ENCODE measurements at regions not wholly inside any gene's neighbourhood (a gene's known extent, or its start where the extent isn't known, plus 50 kb on each side); places are given as distances from the start of the nearest gene placed in this dataset.

- TF ChIP-seq, protein P1, sequence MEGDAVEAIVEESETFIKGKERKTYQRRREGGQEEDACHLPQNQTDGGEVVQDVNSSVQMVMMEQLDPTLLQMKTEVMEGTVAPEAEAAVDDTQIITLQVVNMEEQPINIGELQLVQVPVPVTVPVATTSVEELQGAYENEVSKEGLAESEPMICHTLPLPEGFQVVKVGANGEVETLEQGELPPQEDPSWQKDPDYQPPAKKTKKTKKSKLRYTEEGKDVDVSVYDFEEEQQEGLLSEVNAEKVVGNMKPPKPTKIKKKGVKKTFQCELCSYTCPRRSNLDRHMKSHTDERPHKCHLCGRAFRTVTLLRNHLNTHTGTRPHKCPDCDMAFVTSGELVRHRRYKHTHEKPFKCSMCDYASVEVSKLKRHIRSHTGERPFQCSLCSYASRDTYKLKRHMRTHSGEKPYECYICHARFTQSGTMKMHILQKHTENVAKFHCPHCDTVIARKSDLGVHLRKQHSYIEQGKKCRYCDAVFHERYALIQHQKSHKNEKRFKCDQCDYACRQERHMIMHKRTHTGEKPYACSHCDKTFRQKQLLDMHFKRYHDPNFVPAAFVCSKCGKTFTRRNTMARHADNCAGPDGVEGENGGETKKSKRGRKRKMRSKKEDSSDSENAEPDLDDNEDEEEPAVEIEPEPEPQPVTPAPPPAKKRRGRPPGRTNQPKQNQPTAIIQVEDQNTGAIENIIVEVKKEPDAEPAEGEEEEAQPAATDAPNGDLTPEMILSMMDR (IDR thresholded peaks at IDR 0.05): no peak
- TF ChIP-seq POLR2A (IDR thresholded peaks at IDR 0.05): no peak
Observed at GRCh38 chr4:43343298-43343697, 450.8 kb downstream of the GRXCR1 start.
